Esophagus muscularis mucosa (tissue), 4 donors: ENCODE measurements at regions not wholly inside any gene's neighbourhood (a gene's known extent, or its start where the extent isn't known, plus 50 kb on each side); places are given as distances from the start of the nearest gene placed in this dataset.

Experiments used
- CTCF ChIP-seq, 3 experiments: fragments of 200-600 bp in 2 of 3; fragments of 450-650 bp in 1 of 3; sonication (generic) in 2 of 3; IDR thresholded peaks; one replicate each; pipeline ENCODE4 v1.5.1; 2017 to 2019; ENCODE audit warnings: antibody characterized with exemption in 3 of 3, mild to moderate bottlenecking in 2 of 3, moderate library complexity in 1 of 3
- EP300 ChIP-seq: sonication (generic); formaldehyde crosslinking; IDR thresholded peaks from one replicate; pipeline ENCODE4 v1.6.1; 2017; ENCODE audit warnings: antibody characterized with exemption
- POLR2AphosphoS5 ChIP-seq, 2 donors: sonication (generic); formaldehyde crosslinking; IDR thresholded peaks; one replicate each; pipeline ENCODE4 v1.6.1; 2017; ENCODE audit warnings: antibody characterized with exemption in 2 of 2

GRCh38 chr13:23505007-23505406 lies 65.2 kb upstream of the TNFRSF19 start:
- TF ChIP-seq CTCF (IDR thresholded peaks at IDR 0.05) (no peak), EP300 (no peak), POLR2AphosphoS5 (IDR thresholded peaks at IDR 0.05) (no peak)
